HG02623 (cell line): ENCODE measurements at regions not wholly inside any gene's neighbourhood (a gene's known extent, or its start where the extent isn't known, plus 50 kb on each side); places are given as distances from the start of the nearest gene placed in this dataset.

ENCODE experiments used
- ATAC-seq: cut with Tn5 transposase; IDR thresholded peaks from one replicate; pipeline ENCODE4 v1.9.1; 2021; ENCODE audit warnings: moderate library complexity; ENCODE audit not compliant: unreplicated experiment

GRCh38 chr2:125455110-125455509 is 1200.8 kb upstream of the GYPC start:
- no peak for ATAC-seq

GRCh38 chr2:125456693-125457363 is 1199.1 kb upstream of the GYPC start:
- no peak for ATAC-seq

GRCh38 chr2:125471963-125472362 is 1184.0 kb upstream of the GYPC start:
- ATAC-seq, result peak; percentile 50

GRCh38 chr2:125479143-125479636 is 1176.8 kb upstream of the GYPC start:
- no peak for ATAC-seq

- ATAC-seq, result no peak
Measured at GRCh38 chr2:125490308-125490707, 1165.7 kb upstream of the GYPC start.

- ATAC-seq, result no peak
Measured at GRCh38 chr2:125491663-125492062, 1164.3 kb upstream of the GYPC start.

- ATAC-seq, result no peak
Measured at GRCh38 chr2:125512313-125512712, 1143.6 kb upstream of the GYPC start.

GRCh38 chr2:125516496-125517109 is 1139.4 kb upstream of the GYPC start:
- no peak for ATAC-seq

- no peak for ATAC-seq
Measured at GRCh38 chr2:125526093-125526492, 1129.9 kb upstream of the GYPC start.

GRCh38 chr2:125535089-125535488 is 1120.9 kb upstream of the GYPC start:
- no peak for ATAC-seq

- ATAC-seq, result no peak
Measured at GRCh38 chr2:125543968-125544514, 1111.9 kb upstream of the GYPC start.

GRCh38 chr2:125553768-125554167 is 1102.2 kb upstream of the GYPC start:
- ATAC-seq, result no peak

GRCh38 chr2:125554956-125555355 is 1101.0 kb upstream of the GYPC start:
- no peak for ATAC-seq

- ATAC-seq, result no peak
Measured at GRCh38 chr2:125559186-125559585, 1096.8 kb upstream of the GYPC start.

- no peak for ATAC-seq
Measured at GRCh38 chr2:125560855-125561254, 1095.1 kb upstream of the GYPC start.

- no peak for ATAC-seq
Measured at GRCh38 chr2:125561302-125561701, 1094.7 kb upstream of the GYPC start.

- ATAC-seq, result no peak
Measured at GRCh38 chr2:125562924-125563323, 1093.0 kb upstream of the GYPC start.

- no peak for ATAC-seq
Measured at GRCh38 chr2:125564471-125564870, 1091.5 kb upstream of the GYPC start.

- no peak for ATAC-seq
Measured at GRCh38 chr2:125566422-125566821, 1089.5 kb upstream of the GYPC start.

GRCh38 chr2:125567100-125567499 is 1088.9 kb upstream of the GYPC start:
- ATAC-seq, result no peak

GRCh38 chr2:125572660-125573059 is 1083.3 kb upstream of the GYPC start:
- no peak for ATAC-seq

GRCh38 chr2:125573432-125573831 is 1082.5 kb upstream of the GYPC start:
- no peak for ATAC-seq
